Mucosa of descending colon (tissue), 3 donors: ENCODE measurements at regions not wholly inside any gene's neighbourhood (a gene's known extent, or its start where the extent isn't known, plus 50 kb on each side); places are given as distances from the start of the nearest gene placed in this dataset.
A peak's percentile ranks its signal among the peaks of the same experiment; 100 is the strongest.

ENCODE experiments used
- ATAC-seq: fragments of 200-7000 bp; cut with Tn5 transposase; one replicate; pipeline ENCODE4 v1.9.1; 2020; ENCODE audit warnings: mild to moderate bottlenecking, moderate library complexity
- DNase-seq, 3 donors: peaks; one replicate each; pipeline ENCODE4 v3.0.0-alpha.2; 2020
- H3K36me3 ChIP-seq: fragments of 200-600 bp; one replicate; pipeline ENCODE4 v1.8.0; 2021; ENCODE audit warnings: low read depth, mild to moderate bottlenecking
- H3K4me1 ChIP-seq: fragments of 200-600 bp; one replicate; pipeline ENCODE4 v1.8.0; 2021; ENCODE audit warnings: low read depth, mild to moderate bottlenecking
- H3K4me3 ChIP-seq: fragments of 200-600 bp; one replicate; pipeline ENCODE4 v1.8.0; 2021; ENCODE audit warnings: mild to moderate bottlenecking
- H3K9me3 ChIP-seq: fragments of 200-600 bp; one replicate; pipeline ENCODE4 v1.8.0; 2021; ENCODE audit warnings: mild to moderate bottlenecking
- intact Hi-C, 2 donors: fragments of 100-400 bp; cut with DNase I in 1 of 2; cut with micrococcal nuclease in 1 of 2; formaldehyde crosslinking; loops; one replicate each; pipeline versions ENCODE4 v1.11.0 to v1.11.1; 2022; cut with DNase I, micrococcal nuclease
- TF ChIP-seq, protein P1 (sequence below): fragments of 200-600 bp; IDR thresholded peaks from one replicate; pipeline ENCODE4 v1.8.0; 2022; ENCODE audit warnings: antibody characterized with exemption, mild to moderate bottlenecking
- donor health status: DM: no; HTN: no; CAD: no; lungs with moderate emphysema.
- donor health status: DM: no; HTN: no; CAD: no.
- donor health status: DM: no; HTN: yes; CAD: no.

DNA sequence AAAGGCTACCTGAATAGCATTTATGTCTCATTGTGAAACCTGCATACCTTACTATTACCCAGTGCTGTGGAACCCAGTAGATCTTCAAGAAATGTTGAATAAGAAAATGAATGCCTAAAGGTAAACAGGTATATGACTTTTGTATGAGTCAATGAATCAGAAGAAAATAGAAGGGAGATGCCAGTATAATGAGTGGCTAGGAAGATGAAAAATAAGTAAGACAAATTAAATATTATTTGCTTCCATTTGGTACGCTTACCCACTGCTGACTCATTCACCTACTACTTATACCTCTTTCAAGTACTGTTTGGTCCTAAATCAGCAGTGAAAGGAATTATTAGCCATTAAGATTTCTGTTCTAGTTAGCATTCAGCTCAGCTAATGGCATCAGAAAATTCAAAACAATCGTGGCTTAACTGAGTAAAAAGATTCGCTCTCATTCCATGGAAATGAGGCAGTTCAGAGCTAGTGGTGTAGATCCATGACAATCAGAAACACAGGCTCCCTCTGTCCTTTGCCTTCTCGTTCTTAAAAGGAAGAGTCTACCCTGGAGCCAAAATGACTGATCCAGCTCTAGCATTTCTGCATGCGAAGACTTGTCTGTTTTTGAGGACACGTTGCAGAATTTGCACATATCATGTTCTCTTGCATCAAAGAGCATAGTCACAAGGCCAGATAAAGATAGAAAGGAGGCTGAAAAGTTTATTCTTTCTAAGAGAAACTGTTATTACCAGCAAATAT lies 705.8 kb upstream of the USP15 start:
- Histone ChIP-seq H3K9me3 (no peaks in the 10 kb centered on the region), H3K36me3 (no peaks in the 10 kb centered on the region), H3K4me1 (no peaks in the 10 kb centered on the region), H3K4me3 (no peak overlapping the region)
- TF ChIP-seq, protein P1, sequence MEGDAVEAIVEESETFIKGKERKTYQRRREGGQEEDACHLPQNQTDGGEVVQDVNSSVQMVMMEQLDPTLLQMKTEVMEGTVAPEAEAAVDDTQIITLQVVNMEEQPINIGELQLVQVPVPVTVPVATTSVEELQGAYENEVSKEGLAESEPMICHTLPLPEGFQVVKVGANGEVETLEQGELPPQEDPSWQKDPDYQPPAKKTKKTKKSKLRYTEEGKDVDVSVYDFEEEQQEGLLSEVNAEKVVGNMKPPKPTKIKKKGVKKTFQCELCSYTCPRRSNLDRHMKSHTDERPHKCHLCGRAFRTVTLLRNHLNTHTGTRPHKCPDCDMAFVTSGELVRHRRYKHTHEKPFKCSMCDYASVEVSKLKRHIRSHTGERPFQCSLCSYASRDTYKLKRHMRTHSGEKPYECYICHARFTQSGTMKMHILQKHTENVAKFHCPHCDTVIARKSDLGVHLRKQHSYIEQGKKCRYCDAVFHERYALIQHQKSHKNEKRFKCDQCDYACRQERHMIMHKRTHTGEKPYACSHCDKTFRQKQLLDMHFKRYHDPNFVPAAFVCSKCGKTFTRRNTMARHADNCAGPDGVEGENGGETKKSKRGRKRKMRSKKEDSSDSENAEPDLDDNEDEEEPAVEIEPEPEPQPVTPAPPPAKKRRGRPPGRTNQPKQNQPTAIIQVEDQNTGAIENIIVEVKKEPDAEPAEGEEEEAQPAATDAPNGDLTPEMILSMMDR = no peak
- intact Hi-C loops = no loop called here
- no peak for ATAC-seq
- DNase-seq = no peak

DNA sequence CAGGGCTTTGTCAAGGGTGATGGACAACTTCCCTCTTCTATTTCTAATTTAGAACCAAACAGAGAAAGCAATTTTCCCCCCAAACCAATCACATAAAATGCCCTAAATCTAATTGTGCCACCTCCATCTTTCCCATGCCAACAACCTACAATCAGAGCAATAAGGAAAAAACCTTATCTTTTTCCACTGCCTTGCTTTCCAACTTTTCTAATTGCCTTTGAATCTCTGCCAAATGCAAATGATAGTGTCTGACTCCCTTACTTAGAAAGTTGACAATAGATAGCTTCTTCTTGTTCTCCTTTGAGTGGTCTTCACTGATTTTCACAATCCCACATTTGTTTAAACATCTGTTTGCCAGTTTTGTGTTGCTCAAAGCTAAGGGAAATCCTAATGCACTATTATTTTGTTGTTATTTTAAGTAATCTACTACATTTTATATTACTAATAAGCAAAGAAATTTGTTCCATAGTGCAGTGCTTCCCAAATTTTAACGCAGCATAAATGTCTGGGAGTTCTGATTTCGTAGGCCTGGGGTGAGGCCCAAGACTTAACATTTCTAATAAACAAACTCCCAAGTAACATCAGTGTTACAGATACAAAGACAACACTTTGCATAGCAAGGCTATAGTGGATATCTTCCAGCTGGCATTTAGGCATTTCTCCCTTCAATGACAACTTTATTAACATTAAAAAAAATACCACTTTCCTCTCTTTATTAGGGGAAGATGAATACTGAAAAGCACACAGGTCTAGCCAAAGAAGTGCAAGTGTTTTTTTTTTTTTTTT lies 696.3 kb upstream of the USP15 start:
- peak; percentile 83 for ATAC-seq
- TF ChIP-seq, protein P1 = no peak

DNA sequence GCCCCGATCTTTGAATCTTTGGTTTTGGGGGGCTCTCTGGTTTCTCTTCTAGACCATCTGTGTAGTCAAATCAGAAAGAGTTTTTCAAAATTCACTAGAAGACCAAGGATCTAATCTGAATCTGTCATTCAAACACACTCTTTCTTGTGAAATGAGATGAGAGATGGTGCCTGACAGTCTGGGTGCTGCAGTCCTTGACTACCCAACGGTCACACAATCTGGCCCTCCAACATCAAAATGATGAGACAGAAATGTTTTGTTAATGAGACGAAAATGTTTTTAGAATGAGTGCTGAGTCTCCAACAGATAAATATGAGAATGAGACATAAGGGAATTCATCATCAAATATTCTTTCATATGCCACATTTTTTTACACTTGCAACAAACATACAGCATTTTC lies 695.7 kb upstream of the USP15 start:
- H3K4me3 ChIP-seq = no peak overlapping the region
- no peak for ATAC-seq
- H3K4me1 ChIP-seq = peaks cover 9% of the 10 kb centered on the region
- no peaks in the 10 kb centered on the region for H3K36me3 ChIP-seq
- intact Hi-C loops = no loop called here
- no peaks in the 10 kb centered on the region for H3K9me3 ChIP-seq
- no peak for DNase-seq
- TF ChIP-seq, protein P1 = no peak

More for the DNA sequence above, 696.3 kb upstream of the USP15 start:
- Histone ChIP-seq H3K36me3 (no peaks in the 10 kb centered on the region), H3K4me1 (peaks cover 9% of the 10 kb centered on the region), H3K9me3 (no peaks in the 10 kb centered on the region), H3K4me3 (no peak overlapping the region)
- intact Hi-C loops = no loop called here
- peak in 1 of 3 donors; percentile 22 for DNase-seq

DNA sequence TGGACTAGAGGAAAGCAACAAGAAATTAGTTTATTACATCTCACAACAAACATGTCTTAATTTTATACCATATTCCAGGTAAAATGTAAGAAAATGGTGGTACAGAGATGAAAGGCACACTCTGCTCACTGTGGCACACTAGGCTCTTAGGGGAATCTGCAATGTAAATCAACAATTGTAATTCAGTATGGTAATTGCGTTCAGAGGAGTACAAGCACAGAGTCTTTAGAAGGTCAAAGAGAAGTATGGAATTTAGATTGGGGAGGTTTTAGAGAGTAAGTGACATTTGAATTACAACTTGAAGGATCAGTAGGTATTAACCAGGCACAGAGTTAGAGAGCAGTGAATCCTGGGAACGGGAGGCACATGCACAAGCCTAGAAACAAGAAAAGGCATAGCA lies 694.0 kb upstream of the USP15 start:
- intact Hi-C loops = no loop called here

DNA sequence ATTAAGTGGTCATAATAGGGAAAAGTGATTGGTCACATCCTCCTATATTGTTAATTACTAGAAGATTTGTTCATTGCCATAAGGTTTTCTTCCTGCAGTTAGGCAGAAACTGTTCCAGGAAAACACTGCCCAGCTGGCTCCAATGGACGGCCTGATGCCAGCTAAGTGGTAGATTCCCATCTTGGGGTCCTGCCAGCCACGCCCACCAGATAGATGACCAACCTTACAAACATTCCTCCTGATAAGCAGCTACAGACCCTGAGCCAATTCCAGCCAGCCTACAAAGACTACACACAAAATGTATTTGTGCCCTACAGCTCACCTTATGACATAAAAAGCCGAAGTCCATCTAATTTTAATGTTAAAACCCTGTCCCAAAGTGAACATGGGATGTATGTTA lies 685.9 kb upstream of the USP15 start:
- H3K9me3 ChIP-seq = no peaks in the 10 kb centered on the region
- H3K4me3 ChIP-seq = no peak overlapping the region
- H3K36me3 ChIP-seq = no peaks in the 10 kb centered on the region
- no peak for ATAC-seq
- TF ChIP-seq, protein P1 = no peak
- H3K4me1 ChIP-seq = no peaks in the 10 kb centered on the region
- intact Hi-C loops = no loop called here
- DNase-seq = no peak

More for the DNA sequence above, 694.0 kb upstream of the USP15 start:
- Histone ChIP-seq H3K4me3 (no peak overlapping the region), H3K9me3 (no peaks in the 10 kb centered on the region), H3K4me1 (peaks cover 9% of the 10 kb centered on the region), H3K36me3 (no peaks in the 10 kb centered on the region)
- TF ChIP-seq, protein P1 = no peak
- ATAC-seq = no peak
- no peak for DNase-seq
